Glomerular endothelial cell (primary cell): ENCODE measurements at regions not wholly inside any gene's neighbourhood (a gene's known extent, or its start where the extent isn't known, plus 50 kb on each side); places are given as distances from the start of the nearest gene placed in this dataset.

Experiments
- DNase-seq: peaks from one replicate; pipeline ENCODE4 v3.0.0-alpha.2; 2011; ENCODE audit warnings: low read depth, low spot score; ENCODE audit errors: extremely low read depth

DNA sequence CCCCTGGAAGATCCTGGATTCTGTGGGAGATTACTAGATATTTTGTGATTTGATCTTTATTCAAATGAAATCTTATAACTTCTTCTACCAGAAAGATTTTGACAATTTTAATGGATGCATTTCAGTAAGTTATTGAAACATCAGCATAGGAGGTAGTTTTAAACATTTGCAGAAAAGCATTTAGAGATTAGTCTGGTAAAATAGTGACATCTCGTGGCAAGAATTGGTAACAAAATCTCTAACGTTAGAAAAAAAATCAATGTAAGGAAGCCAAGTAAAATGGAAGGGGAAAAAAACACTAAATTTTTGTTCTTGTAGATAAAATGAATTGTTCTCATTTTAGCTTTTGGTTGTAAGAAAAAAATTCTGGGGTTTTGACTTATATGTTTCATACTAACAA is 73.3 kb downstream of the TASL start:
- DNase-seq, result peak; percentile 33

DNA sequence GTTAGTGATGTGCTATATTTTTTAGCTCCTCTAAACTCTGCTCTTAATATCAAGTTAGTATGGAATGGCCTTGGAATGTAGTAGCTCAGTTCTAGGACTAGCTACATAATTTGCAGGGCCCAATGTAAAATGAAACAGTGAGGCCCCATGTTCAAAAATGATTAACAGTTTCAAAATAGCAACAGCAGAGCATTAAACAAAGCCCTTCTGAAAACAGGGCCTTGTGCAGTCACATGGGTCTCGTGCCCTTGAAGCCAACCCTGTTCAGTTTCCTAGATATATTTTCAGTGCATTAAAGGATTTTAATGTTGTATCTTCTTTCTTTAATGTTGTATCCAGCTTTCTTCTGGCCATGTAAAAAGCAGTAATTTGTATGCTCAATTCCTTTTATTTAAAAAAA is 82.1 kb downstream of the TASL start:
- no peak for DNase-seq

DNA sequence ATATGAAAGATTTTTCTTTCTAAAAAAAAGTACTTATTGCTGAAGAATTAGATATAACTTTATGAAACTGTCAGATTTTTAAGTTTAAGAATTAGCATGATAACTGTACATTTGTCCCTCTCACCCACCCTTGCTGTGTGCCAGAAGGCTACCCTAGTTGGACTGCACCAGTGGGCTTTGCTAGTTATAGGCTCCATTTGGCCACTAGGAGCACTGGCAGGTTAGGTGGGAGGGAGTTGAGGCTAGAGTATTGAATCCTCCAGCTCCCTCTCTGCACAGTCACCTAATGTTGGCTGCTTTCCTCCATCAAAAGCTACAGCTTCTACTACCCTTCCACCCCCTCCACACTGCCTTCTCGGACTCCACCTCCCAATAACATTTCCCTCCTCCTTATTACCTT is 84.2 kb downstream of the TASL start:
- DNase-seq, result no peak

DNA sequence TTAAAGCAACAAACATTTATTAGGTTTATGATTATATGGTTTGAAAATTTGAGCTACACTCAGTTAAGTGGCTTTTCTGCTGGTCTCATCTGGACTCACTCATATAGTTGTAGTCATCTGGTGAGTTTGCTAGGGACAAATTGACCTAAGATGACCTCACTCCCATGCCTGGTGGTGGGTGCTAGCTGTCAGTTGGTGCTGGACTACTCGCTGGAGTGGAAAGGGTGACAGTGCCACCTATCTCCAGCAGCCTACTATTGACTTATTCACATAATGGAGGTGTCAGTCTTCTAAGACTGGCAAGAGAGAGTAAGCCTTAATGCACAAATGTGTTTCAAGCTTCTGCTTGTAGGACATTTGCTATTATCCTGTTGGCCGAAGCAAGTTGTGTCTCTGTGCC is 88.2 kb downstream of the TASL start:
- no peak for DNase-seq

DNA sequence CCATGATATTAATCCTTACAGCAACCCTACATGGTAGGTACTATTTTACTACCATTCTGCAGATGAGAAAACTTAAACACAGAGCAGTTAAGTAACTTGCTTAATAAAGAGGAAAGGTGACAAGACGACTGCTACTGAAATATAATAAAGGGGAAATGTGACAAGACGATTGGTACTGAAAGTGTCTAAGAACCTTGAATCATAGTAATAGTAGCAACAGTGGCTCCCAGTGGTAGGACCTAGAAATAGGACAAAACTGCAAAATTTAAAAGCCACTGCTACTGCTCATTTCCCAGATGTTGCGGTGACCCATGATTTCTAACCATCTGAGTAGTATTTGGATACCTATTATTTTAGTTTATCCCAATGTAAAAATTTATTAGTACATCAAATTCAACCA is 89.5 kb downstream of the TASL start:
- no peak for DNase-seq

DNA sequence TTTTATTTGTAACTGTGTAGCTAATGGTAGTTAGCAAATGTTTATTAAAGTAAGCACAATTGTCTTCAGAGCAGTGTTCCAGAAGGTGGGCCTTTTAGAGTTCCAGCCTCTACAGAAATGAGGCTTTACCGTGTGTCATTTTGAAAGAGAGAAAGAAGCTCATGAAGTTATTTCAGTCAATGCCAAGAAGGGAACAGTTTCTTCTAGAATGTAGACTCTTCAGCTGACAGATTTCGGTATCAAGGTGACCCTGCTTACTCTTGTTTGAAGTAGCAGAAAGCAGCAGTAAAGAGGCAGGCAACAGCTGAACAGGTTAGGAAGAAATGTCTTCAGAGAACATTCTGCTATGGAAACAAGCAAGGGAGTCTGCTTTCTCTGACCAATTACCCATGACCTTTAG is 93.6 kb downstream of the TASL start:
- no peak for DNase-seq

DNA sequence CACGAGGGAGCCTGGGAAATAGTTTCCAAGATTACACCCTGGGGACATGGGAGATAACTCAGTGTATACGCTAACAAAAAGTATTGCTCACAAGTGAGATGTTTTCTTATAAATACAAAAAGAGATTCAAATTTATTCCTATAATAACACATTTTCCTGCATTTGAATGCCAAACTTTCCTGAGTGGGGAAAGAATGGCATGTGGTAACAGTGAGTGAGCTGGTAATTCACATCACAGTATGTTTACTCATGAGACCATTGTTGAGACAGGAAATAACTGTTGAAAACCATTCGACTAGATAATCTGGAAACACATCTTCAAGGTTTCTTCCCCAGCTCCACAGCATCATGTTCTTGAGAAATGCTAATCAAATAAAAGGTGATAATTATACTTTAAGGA is 109.1 kb downstream of the TASL start:
- DNase-seq, result no peak
